B cell (primary cell): ENCODE measurements at regions not wholly inside any gene's neighbourhood (a gene's known extent, or its start where the extent isn't known, plus 50 kb on each side); places are given as distances from the start of the nearest gene placed in this dataset.

Experiments used
- ATAC-seq: fragments of 200-7000 bp; cut with Tn5 transposase; one replicate; pipeline ENCODE4 v1.10.0; 2021; ENCODE audit warnings: low read depth, mild to moderate bottlenecking, moderate number of reproducible peaks, moderate library complexity
- CTCF ChIA-PET: fragments of 350-600 bp; sonication (Branson Sonifier 250); formaldehyde crosslinking; loops from one replicate; lab custom pipeline; 2021; ENCODE audit warnings: antibody characterized with exemption, inconsistent platforms; lab: Charles Lee
- POLR2A ChIA-PET: fragments of 350-600 bp; sonication (Branson Sonifier 250); formaldehyde crosslinking; loops from one replicate; lab custom pipeline; 2021; ENCODE audit warnings: antibody characterized with exemption; lab: Charles Lee
- DNase-seq: peaks from one replicate; pipeline ENCODE4 v3.0.0; 2013
- H2AFZ ChIP-seq: 2 replicates; pipeline ENCODE4 v1.6.1; 2012; ENCODE audit warnings: mild to moderate bottlenecking, low read depth, low read length; ENCODE audit not compliant: insufficient read depth, poor library complexity, severe bottlenecking
- H3K27ac ChIP-seq, 2 donors: 1 replicate in 1 of 2; 2 replicates in 1 of 2; pipeline ENCODE4 v1.5.1; 2012 to 2013; ENCODE audit warnings: low read length in 2 of 2, mild to moderate bottlenecking in 2 of 2, moderate library complexity in 1 of 2
- H3K27me3 ChIP-seq, 4 experiments: fragments of 200-600 bp in 1 of 4; sonication (generic) in 1 of 4; replicated peaks in 1 of 4; 1 replicate in 2 of 4; 2 replicates in 2 of 4; pipeline versions ENCODE4 v1.6.1 to v1.7.0; 2013 to 2016; ENCODE audit warnings: low read length in 3 of 4, mild to moderate bottlenecking in 2 of 4, mixed read lengths in 1 of 4, moderate library complexity in 1 of 4; ENCODE audit not compliant: insufficient read depth in 4 of 4, control insufficient read depth in 3 of 4; ENCODE audit errors: control extremely low read depth in 1 of 4
- H3K36me3 ChIP-seq, 2 experiments: replicated peaks in 1 of 2; 1 replicate in 1 of 2; 2 replicates in 1 of 2; pipeline versions ENCODE4 v1.6.1 to v1.7.1; 2013; ENCODE audit warnings: low read length in 1 of 2; ENCODE audit not compliant: insufficient read depth in 2 of 2, control insufficient read depth in 1 of 2; ENCODE audit errors: control extremely low read depth in 1 of 2, extremely low read depth in 1 of 2
- H3K4me1 ChIP-seq, 2 donors: fragments of 200-600 bp in 1 of 2; sonication (generic) in 1 of 2; 1 replicate in 1 of 2; 2 replicates in 1 of 2; pipeline versions ENCODE4 v1.5.1 to v1.6.1; 2013 to 2017; ENCODE audit warnings: low read length in 2 of 2; ENCODE audit not compliant: control insufficient read depth in 2 of 2, insufficient read depth in 2 of 2
- H3K4me2 ChIP-seq: replicated peaks from 2 replicates; pipeline ENCODE3; 2012; ENCODE audit warnings: mild to moderate bottlenecking, low read depth, low read length; ENCODE audit not compliant: poor library complexity, severe bottlenecking
- H3K4me3 ChIP-seq, 5 experiments: fragments of 200-600 bp in 1 of 5; sonication (generic) in 1 of 5; 1 replicate in 3 of 5; 2 replicates in 2 of 5; pipeline versions ENCODE4 v1.5.1 to v1.7.0; 2011 to 2016; ENCODE audit warnings: low read length in 4 of 5, mild to moderate bottlenecking in 4 of 5, low read depth in 2 of 5, control low read depth in 1 of 5, moderate library complexity in 1 of 5; ENCODE audit not compliant: insufficient read depth in 1 of 5; ENCODE audit errors: control extremely low read depth in 1 of 5, extremely low read depth in 1 of 5
- H3K79me2 ChIP-seq: fragments of 200-600 bp; sonication (generic); one replicate; pipeline ENCODE4 v1.6.0; 2016; ENCODE audit warnings: low read length; ENCODE audit not compliant: control insufficient read depth, insufficient read depth
- H3K9ac ChIP-seq: fragments of 200-600 bp; sonication (generic); 2 replicates; pipeline ENCODE4 v1.6.1; 2017; ENCODE audit warnings: mild to moderate bottlenecking, low read length, moderate library complexity
- H3K9me3 ChIP-seq, 3 donors: one replicate each; pipeline versions ENCODE4 v1.6.1 to v1.7.1; 2013; ENCODE audit warnings: low read length in 2 of 3; ENCODE audit not compliant: control insufficient read depth in 2 of 3, insufficient read depth in 1 of 3; ENCODE audit errors: control extremely low read depth in 1 of 3
- H4K20me1 ChIP-seq: 2 replicates; pipeline ENCODE4 v1.6.0; 2012; ENCODE audit warnings: mild to moderate bottlenecking, low read length; ENCODE audit not compliant: insufficient read depth, control insufficient read depth, poor library complexity, severe bottlenecking
- H3K27ac Mint-ChIP-seq: one replicate; pipeline ENCODE4 v1.8.0; 2021; ENCODE audit warnings: mixed read lengths
- H3K27me3 Mint-ChIP-seq: one replicate; pipeline ENCODE4 v1.8.0; 2021; ENCODE audit warnings: mixed read lengths
- H3K4me1 Mint-ChIP-seq: one replicate; pipeline ENCODE4 v1.8.0; 2021; ENCODE audit warnings: mixed read lengths
- H3K4me3 Mint-ChIP-seq: one replicate; pipeline ENCODE4 v1.8.0; 2021; ENCODE audit warnings: mixed read lengths
- H3K9me3 Mint-ChIP-seq: one replicate; pipeline ENCODE4 v1.8.0; 2022; ENCODE audit warnings: mixed read lengths; ENCODE audit not compliant: insufficient read depth
- CTCF ChIP-seq: fragments of 200-600 bp; IDR thresholded peaks from one replicate; pipeline ENCODE4 v1.8.0; 2022; ENCODE audit warnings: antibody characterized with exemption, mild to moderate bottlenecking
- EZH2 ChIP-seq: IDR thresholded peaks from 2 replicates; pipeline ENCODE4 v1.6.1; 2012; ENCODE audit warnings: borderline replicate concordance, low read depth, mild to moderate bottlenecking, moderate library complexity, low read length; ENCODE audit not compliant: insufficient read depth, poor library complexity, severe bottlenecking
- WGBS: methylation state at CpG from one replicate; pipeline ENCODE4 v1.1.5; 2013; ENCODE audit warnings: missing lambda C conversion rate; ENCODE audit not compliant: insufficient coverage; 5-methylcytosine and 5-hydroxymethylcytosine counted together
- intact Hi-C: fragments of 100-400 bp; cut with micrococcal nuclease; formaldehyde crosslinking; loops from one replicate; pipeline ENCODE4 v1.10.0; 2022

- POLR2A ChIA-PET: no interaction called here
- H3K27ac Mint-ChIP-seq: no peak overlapping the region
Measured at GRCh38 chr9:30622561-30622960, 1761.9 kb upstream of the ACO1 start.

GRCh38 chr9:30628915-30629567, 1755.4 kb upstream of the ACO1 start:
- H3K27ac Mint-ChIP-seq: no peak overlapping the region
- no peak overlapping the region for H3K4me3 Mint-ChIP-seq
- no peaks in the 10 kb centered on the region for H3K27me3 ChIP-seq
- ATAC-seq: no peak
- intact Hi-C loops: no loop called here
- H3K4me3 ChIP-seq: no peak overlapping the region
- no peaks in the 10 kb centered on the region for H3K79me2 ChIP-seq
- no peaks in the 10 kb centered on the region for H3K36me3 ChIP-seq
- H3K4me1 Mint-ChIP-seq: no peaks in the 10 kb centered on the region
- TF ChIP-seq EZH2: no peak
- no peak for TF ChIP-seq CTCF
- H4K20me1 ChIP-seq: no peaks in the 10 kb centered on the region
- H3K27ac ChIP-seq: no peak overlapping the region
- H3K27me3 Mint-ChIP-seq: no peaks in the 10 kb centered on the region
- no peaks in the 10 kb centered on the region for H3K9me3 Mint-ChIP-seq
- H3K9ac ChIP-seq: no peak overlapping the region
- WGBS: 81% methylated on average over 2 of the region's 2 CpGs
- H3K9me3 ChIP-seq: no peaks in the 10 kb centered on the region
- no peak overlapping the region for H2AFZ ChIP-seq
- no peaks in the 10 kb centered on the region for H3K4me1 ChIP-seq
- ChIA-PET POLR2A (no interaction called here), CTCF (no interaction called here)
- DNase-seq: no peak
- H3K4me2 ChIP-seq: no peak overlapping the region

More at GRCh38 chr9:30622561-30622960, 1761.9 kb upstream of the ACO1 start:
- H3K27ac ChIP-seq: no peak overlapping the region
- intact Hi-C loops: no loop called here
- WGBS: 71% methylated on average over 2 of the region's 4 CpGs
- H3K4me2 ChIP-seq: no peak overlapping the region
- H3K36me3 ChIP-seq: no peaks in the 10 kb centered on the region
- Mint-ChIP-seq H3K9me3 (no peaks in the 10 kb centered on the region), H3K27me3 (no peaks in the 10 kb centered on the region), H3K4me3 (no peak overlapping the region), H3K4me1 (no peaks in the 10 kb centered on the region)
- H3K9ac ChIP-seq: no peak overlapping the region
- no peaks in the 10 kb centered on the region for H3K79me2 ChIP-seq
- ATAC-seq: no peak
- no peaks in the 10 kb centered on the region for H3K9me3 ChIP-seq
- no peaks in the 10 kb centered on the region for H4K20me1 ChIP-seq
- no peaks in the 10 kb centered on the region for H3K27me3 ChIP-seq
- no peak for DNase-seq
- no peak overlapping the region for H3K4me3 ChIP-seq
- H3K4me1 ChIP-seq: no peaks in the 10 kb centered on the region
- no peak overlapping the region for H2AFZ ChIP-seq
- TF ChIP-seq EZH2 (no peak), CTCF (no peak)
- CTCF ChIA-PET: no interaction called here
